ENCODE measurements at regions not wholly inside any gene's neighbourhood (a gene's known extent, or its start where the extent isn't known, plus 50 kb on each side); places are given as distances from the start of the nearest gene placed in this dataset.

- TF ChIP-seq CTCF (IDR thresholded peaks at IDR 0.05) (no peak), POLR2AphosphoS5 (IDR thresholded peaks at IDR 0.05) (no peak), EP300 (IDR thresholded peaks at IDR 0.05) (no peak), POLR2A (IDR thresholded peaks at IDR 0.05) (no peak)
Observed at GRCh38 chr2:236738030-236738429, 168.4 kb downstream of the ACKR3 start.
